SK-N-SH (cell line): ENCODE measurements at regions not wholly inside any gene's neighbourhood (a gene's known extent, or its start where the extent isn't known, plus 50 kb on each side); places are given as distances from the start of the nearest gene placed in this dataset.
A peak's percentile ranks its signal among the peaks of the same experiment; 100 is the strongest.

Source experiments
- CTCF ChIA-PET: fragments of 300-600, 350-600 bp; formaldehyde crosslinking; extraction: SDS; loops from one replicate; lab custom pipeline; 2021; lab: Yijun Ruan, JAX
- POLR2A ChIA-PET: fragments of 350-600 bp; sonication (Branson Sonifier 250); formaldehyde crosslinking; extraction: SDS; loops from one replicate; lab custom pipeline; 2020; ENCODE audit warnings: antibody characterized with exemption, inconsistent platforms; lab: Yijun Ruan, JAX
- DNase-seq: peaks from one replicate; pipeline ENCODE4 v3.0.0; 2012
- H2AFZ ChIP-seq: fragments of 200-600 bp; sonication (generic); 2 replicates; pipeline ENCODE4 v1.8.1; 2016; ENCODE audit warnings: antibody characterized with exemption, mild to moderate bottlenecking, low read depth
- H3F3A ChIP-seq: fragments of 200-600 bp; sonication (generic); replicated peaks from 2 replicates; pipeline ENCODE3; 2016; ENCODE audit warnings: antibody characterized with exemption, mild to moderate bottlenecking; ENCODE audit not compliant: insufficient read depth
- H3K27ac ChIP-seq, 2 experiments: fragments of 200-500 bp in 1 of 2; fragments of 200-600 bp in 1 of 2; sonication (Bioruptor generic) in 1 of 2; sonication (generic), shearing (Covaris generic) in 1 of 2; 2 replicates each; pipeline versions ENCODE4 v1.5.1 to v1.6.1; 2014 to 2016; ENCODE audit warnings: low read depth in 2 of 2, inconsistent platforms in 1 of 2, low read length in 1 of 2, mild to moderate bottlenecking in 1 of 2, mixed read lengths in 1 of 2
- H3K27me3 ChIP-seq: fragments of 200-600 bp; sonication (generic), shearing (Covaris generic); 2 replicates; pipeline ENCODE4 v1.6.1; 2016; ENCODE audit warnings: mixed run types; ENCODE audit not compliant: insufficient read depth
- H3K36me3 ChIP-seq, 2 experiments: fragments of 200-500 bp in 1 of 2; fragments of 200-600 bp in 1 of 2; sonication (Bioruptor generic) in 1 of 2; sonication (generic) in 1 of 2; replicated peaks in 1 of 2; 2 replicates each; pipeline versions ENCODE3 to v1.5.1; 2014 to 2016; ENCODE audit warnings: low read length in 1 of 2, mild to moderate bottlenecking in 1 of 2; ENCODE audit not compliant: insufficient read depth in 2 of 2, control insufficient read depth in 1 of 2
- H3K4me1 ChIP-seq, 2 experiments: fragments of 200-500 bp in 1 of 2; fragments of 200-600 bp in 1 of 2; sonication (Bioruptor generic) in 1 of 2; sonication (generic), shearing (Covaris generic) in 1 of 2; 2 replicates each; pipeline versions ENCODE4 v1.5.1 to v1.6.1; 2014 to 2016; ENCODE audit warnings: low read depth in 1 of 2, low read length in 1 of 2, mixed run types in 1 of 2; ENCODE audit not compliant: insufficient read depth in 2 of 2, control insufficient read depth in 1 of 2
- H3K4me2 ChIP-seq: fragments of 200-600 bp; sonication (generic), shearing (Covaris generic); 2 replicates; pipeline ENCODE4 v1.6.1; 2017; ENCODE audit warnings: mixed run types
- H3K4me3 ChIP-seq, 2 experiments: fragments of 200-500 bp in 1 of 2; fragments of 200-600 bp in 1 of 2; sonication (Bioruptor generic) in 1 of 2; sonication (generic), shearing (Covaris generic) in 1 of 2; 2 replicates each; pipeline versions ENCODE4 v1.5.1 to v1.8.1; 2014 to 2016; ENCODE audit warnings: low read depth in 2 of 2, inconsistent platforms in 1 of 2, low read length in 1 of 2, mild to moderate bottlenecking in 1 of 2, mixed read lengths in 1 of 2, moderate library complexity in 1 of 2
- H3K79me2 ChIP-seq: fragments of 200-600 bp; sonication (generic); 2 replicates; pipeline ENCODE4 v1.8.1; 2017; ENCODE audit warnings: mild to moderate bottlenecking; ENCODE audit not compliant: insufficient read depth
- H3K9ac ChIP-seq: fragments of 200-600 bp; sonication (generic); 2 replicates; pipeline ENCODE4 v1.6.1; 2017; ENCODE audit warnings: mixed run types
- H3K9me2 ChIP-seq: fragments of 200-600 bp; sonication (generic); 2 replicates; pipeline ENCODE4 v1.6.1; 2017; ENCODE audit warnings: mixed run types
- H3K9me3 ChIP-seq: fragments of 200-600 bp; sonication (generic); 2 replicates; pipeline ENCODE4 v1.6.1; 2017; ENCODE audit warnings: mixed run types, mild to moderate bottlenecking, moderate library complexity
- H4K20me1 ChIP-seq: fragments of 200-600 bp; sonication (generic); 2 replicates; pipeline ENCODE4 v1.6.1; 2017; ENCODE audit warnings: mild to moderate bottlenecking, mixed run types; ENCODE audit not compliant: insufficient read depth
- CHD2 ChIP-seq: fragments of 150-350 bp; IDR thresholded peaks from 2 replicates; pipeline ENCODE4 v1.6.1; 2018; ENCODE audit warnings: low read length; ENCODE audit not compliant: partially characterized antibody
- FOSL2 ChIP-seq: IDR thresholded peaks from 2 replicates; pipeline ENCODE4 v1.4.0; 2012; ENCODE audit warnings: low read depth, mild to moderate bottlenecking, moderate library complexity, borderline replicate concordance
- FOXM1 ChIP-seq: IDR thresholded peaks from 2 replicates; pipeline ENCODE4 v1.4.0; 2012; ENCODE audit warnings: low read depth, mild to moderate bottlenecking
- GATA2 ChIP-seq: sonication (generic); formaldehyde crosslinking; IDR thresholded peaks from 2 replicates; pipeline ENCODE4 v1.5.0; 2020; ENCODE audit warnings: mild to moderate bottlenecking, missing genetic modification reagents
- TCF12 ChIP-seq: IDR thresholded peaks from 2 replicates; pipeline ENCODE4 v1.4.0; 2012
- YY1 ChIP-seq: IDR thresholded peaks from 2 replicates; pipeline ENCODE4 v1.4.0; 2012; ENCODE audit warnings: low read depth, mild to moderate bottlenecking
- WGBS: methylation state at CpG from one replicate; pipeline ENCODE4 v1.1.6; 2017; ENCODE audit warnings: low lambda C conversion rate; 5-methylcytosine and 5-hydroxymethylcytosine counted together
- TF ChIP-seq, protein P1 (sequence below): IDR thresholded peaks from 2 replicates; pipeline ENCODE4; 2012
- TF ChIP-seq, protein P2 (sequence below): IDR thresholded peaks from 2 replicates; pipeline ENCODE4 v1.4.0; 2012; ENCODE audit warnings: low read depth, borderline replicate concordance
- TF ChIP-seq, protein P3 (sequence below): IDR thresholded peaks from 2 replicates; pipeline ENCODE4 v1.4.0; 2012; ENCODE audit warnings: low read depth

GRCh38 chr1:80272495-80272894 is 1266.0 kb upstream of the ADGRL4 start (continued):
- TF ChIP-seq YY1 (no peak), FOSL2 (no peak), FOXM1 (no peak)
- TF ChIP-seq, protein P1, sequence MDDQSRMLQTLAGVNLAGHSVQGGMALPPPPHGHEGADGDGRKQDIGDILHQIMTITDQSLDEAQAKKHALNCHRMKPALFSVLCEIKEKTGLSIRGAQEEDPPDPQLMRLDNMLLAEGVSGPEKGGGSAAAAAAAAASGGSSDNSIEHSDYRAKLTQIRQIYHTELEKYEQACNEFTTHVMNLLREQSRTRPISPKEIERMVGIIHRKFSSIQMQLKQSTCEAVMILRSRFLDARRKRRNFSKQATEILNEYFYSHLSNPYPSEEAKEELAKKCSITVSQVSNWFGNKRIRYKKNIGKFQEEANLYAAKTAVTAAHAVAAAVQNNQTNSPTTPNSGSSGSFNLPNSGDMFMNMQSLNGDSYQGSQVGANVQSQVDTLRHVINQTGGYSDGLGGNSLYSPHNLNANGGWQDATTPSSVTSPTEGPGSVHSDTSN: no peak
- TF ChIP-seq, protein P2, sequence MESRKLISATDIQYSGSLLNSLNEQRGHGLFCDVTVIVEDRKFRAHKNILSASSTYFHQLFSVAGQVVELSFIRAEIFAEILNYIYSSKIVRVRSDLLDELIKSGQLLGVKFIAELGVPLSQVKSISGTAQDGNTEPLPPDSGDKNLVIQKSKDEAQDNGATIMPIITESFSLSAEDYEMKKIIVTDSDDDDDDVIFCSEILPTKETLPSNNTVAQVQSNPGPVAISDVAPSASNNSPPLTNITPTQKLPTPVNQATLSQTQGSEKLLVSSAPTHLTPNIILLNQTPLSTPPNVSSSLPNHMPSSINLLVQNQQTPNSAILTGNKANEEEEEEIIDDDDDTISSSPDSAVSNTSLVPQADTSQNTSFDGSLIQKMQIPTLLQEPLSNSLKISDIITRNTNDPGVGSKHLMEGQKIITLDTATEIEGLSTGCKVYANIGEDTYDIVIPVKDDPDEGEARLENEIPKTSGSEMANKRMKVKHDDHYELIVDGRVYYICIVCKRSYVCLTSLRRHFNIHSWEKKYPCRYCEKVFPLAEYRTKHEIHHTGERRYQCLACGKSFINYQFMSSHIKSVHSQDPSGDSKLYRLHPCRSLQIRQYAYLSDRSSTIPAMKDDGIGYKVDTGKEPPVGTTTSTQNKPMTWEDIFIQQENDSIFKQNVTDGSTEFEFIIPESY: no peak
- TF ChIP-seq, protein P3, sequence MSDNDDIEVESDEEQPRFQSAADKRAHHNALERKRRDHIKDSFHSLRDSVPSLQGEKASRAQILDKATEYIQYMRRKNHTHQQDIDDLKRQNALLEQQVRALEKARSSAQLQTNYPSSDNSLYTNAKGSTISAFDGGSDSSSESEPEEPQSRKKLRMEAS: no peak

- Histone ChIP-seq H3K4me2 (no peak overlapping the region), H4K20me1 (no peaks in the 10 kb centered on the region)
- CTCF ChIA-PET: no interaction called here
Observed at GRCh38 chr1:80258659-80259058, 1252.1 kb upstream of the ADGRL4 start.

GRCh38 chr1:80251591-80251990 is 1245.1 kb upstream of the ADGRL4 start:
- 11% methylated on average over 1 of the region's 1 CpG for WGBS
- no peaks in the 10 kb centered on the region for H3K27me3 ChIP-seq
- H2AFZ ChIP-seq: no peak overlapping the region
- no peaks in the 10 kb centered on the region for H3K36me3 ChIP-seq
- no peaks in the 10 kb centered on the region; a peak in 1 of 4 replicates for H3K4me1 ChIP-seq
- no peak overlapping the region for H3K9ac ChIP-seq
- H3K4me2 ChIP-seq: 0 out of 2 replicates have a peak overlapping the region, but pooled peaks have one; percentile 11
- no peaks in the 10 kb centered on the region for H3K9me2 ChIP-seq
- POLR2A ChIA-PET: no interaction called here
- no peaks in the 10 kb centered on the region for H3F3A ChIP-seq
- TF ChIP-seq CHD2 (no peak), TCF12 (peak; percentile 70)
- TF ChIP-seq, protein P1: peak; percentile 58
- no peaks in the 10 kb centered on the region for H3K9me3 ChIP-seq
- CTCF ChIA-PET: interaction anchor here (0.6 kb wide), 1 partner anchor 976 kb away, joined by 3 read pairs; no protein-coding TSS in a partner anchor
- no peak overlapping the region for H3K27ac ChIP-seq
- no peak overlapping the region for H3K4me3 ChIP-seq
- H4K20me1 ChIP-seq: no peaks in the 10 kb centered on the region
- H3K79me2 ChIP-seq: no peaks in the 10 kb centered on the region
- DNase-seq: no peak

More at GRCh38 chr1:80258659-80259058, 1252.1 kb upstream of the ADGRL4 start:
- Histone ChIP-seq H3K9ac (no peak overlapping the region), H2AFZ (no peak overlapping the region), H3K4me1 (peaks cover 0 to 5% of the 10 kb centered on the region in 2 experiments; a peak in 1 of 4 replicates), H3K27ac (no peak overlapping the region), H3F3A (no peaks in the 10 kb centered on the region), H3K9me3 (0 out of 2 replicates have a peak, but pooled peaks cover 6% of the 10 kb centered on the region), H3K27me3 (no peaks in the 10 kb centered on the region)
- DNase-seq: peak; percentile 4
- TF ChIP-seq FOXM1: no peak
- TF ChIP-seq GATA2 (CRISPR knock-in tag): 0 out of 2 replicates have a peak, but pooled peaks have one; percentile 1
- TF ChIP-seq, all 33 proteins: peak for 1
- H3K79me2 ChIP-seq: no peaks in the 10 kb centered on the region
- WGBS: 20% methylated on average over 1 of the region's 1 CpG
- POLR2A ChIA-PET: no interaction called here
- no peaks in the 10 kb centered on the region for H3K36me3 ChIP-seq
- no peaks in the 10 kb centered on the region for H3K9me2 ChIP-seq
- no peak overlapping the region for H3K4me3 ChIP-seq
